Stimulated activated CD4-positive, alpha-beta T cell treated with anti-CD3 and anti-CD28 coated beads, Interleukin-4, amount 100 ng/mL, for 1 hour (primary cell): ENCODE measurements at regions not wholly inside any gene's neighbourhood (a gene's known extent, or its start where the extent isn't known, plus 50 kb on each side); places are given as distances from the start of the nearest gene placed in this dataset.
"Not testable (repeated sequence)": the region's sequence is repeated elsewhere in the genome, so short reads cannot be mapped to it uniquely, and the experiment has no call there.

Experiments used
- DNase-seq: peaks from one replicate; pipeline ENCODE4 v3.0.0-alpha.2; 2020

GRCh38 chr3:110910346-110910955 is 161.2 kb upstream of the NECTIN3 start:
- DNase-seq: no peak

- no peak for DNase-seq
Observed at GRCh38 chr3:110918963-110919362, 152.7 kb upstream of the NECTIN3 start.

GRCh38 chr3:110925798-110926197 is 145.8 kb upstream of the NECTIN3 start:
- DNase-seq: no peak

- no peak for DNase-seq
Observed at GRCh38 chr3:110928016-110928662, 143.5 kb upstream of the NECTIN3 start.

- no peak for DNase-seq
Observed at GRCh38 chr3:110929816-110930215, 141.8 kb upstream of the NECTIN3 start.

- DNase-seq: no peak
Observed at GRCh38 chr3:110932567-110932966, 139.0 kb upstream of the NECTIN3 start.

GRCh38 chr3:110933821-110934426 is 137.7 kb upstream of the NECTIN3 start:
- DNase-seq: no peak

- no peak for DNase-seq
Observed at GRCh38 chr3:110938629-110939028, 133.0 kb upstream of the NECTIN3 start.

GRCh38 chr3:110940055-110940454 is 131.6 kb upstream of the NECTIN3 start:
- DNase-seq: no peak

- no peak for DNase-seq
Observed at GRCh38 chr3:110944782-110945181, 126.8 kb upstream of the NECTIN3 start.

GRCh38 chr3:110946810-110947209 is 124.8 kb upstream of the NECTIN3 start:
- no peak for DNase-seq

- DNase-seq: not testable (repeated sequence)
Observed at GRCh38 chr3:110949194-110949593, 122.4 kb upstream of the NECTIN3 start.

- no peak for DNase-seq
Observed at GRCh38 chr3:110955301-110955880, 116.2 kb upstream of the NECTIN3 start.

- DNase-seq: no peak
Observed at GRCh38 chr3:110956081-110956480, 115.5 kb upstream of the NECTIN3 start.

GRCh38 chr3:110957247-110958025 is 114.2 kb upstream of the NECTIN3 start:
- DNase-seq: no peak

- no peak for DNase-seq
Observed at GRCh38 chr3:110958313-110959147, 113.1 kb upstream of the NECTIN3 start.

GRCh38 chr3:110965976-110966375 is 105.6 kb upstream of the NECTIN3 start:
- no peak for DNase-seq

GRCh38 chr3:110966966-110967663 is 104.5 kb upstream of the NECTIN3 start:
- DNase-seq: no peak

- no peak for DNase-seq
Observed at GRCh38 chr3:110968076-110968475, 103.5 kb upstream of the NECTIN3 start.

GRCh38 chr3:110969229-110970211 is 102.1 kb upstream of the NECTIN3 start:
- DNase-seq: no peak
